ENCODE measurements at regions not wholly inside any gene's neighbourhood (a gene's known extent, or its start where the extent isn't known, plus 50 kb on each side); places are given as distances from the start of the nearest gene placed in this dataset.
A peak's percentile ranks its signal among the peaks of the same experiment; 100 is the strongest.

DNA sequence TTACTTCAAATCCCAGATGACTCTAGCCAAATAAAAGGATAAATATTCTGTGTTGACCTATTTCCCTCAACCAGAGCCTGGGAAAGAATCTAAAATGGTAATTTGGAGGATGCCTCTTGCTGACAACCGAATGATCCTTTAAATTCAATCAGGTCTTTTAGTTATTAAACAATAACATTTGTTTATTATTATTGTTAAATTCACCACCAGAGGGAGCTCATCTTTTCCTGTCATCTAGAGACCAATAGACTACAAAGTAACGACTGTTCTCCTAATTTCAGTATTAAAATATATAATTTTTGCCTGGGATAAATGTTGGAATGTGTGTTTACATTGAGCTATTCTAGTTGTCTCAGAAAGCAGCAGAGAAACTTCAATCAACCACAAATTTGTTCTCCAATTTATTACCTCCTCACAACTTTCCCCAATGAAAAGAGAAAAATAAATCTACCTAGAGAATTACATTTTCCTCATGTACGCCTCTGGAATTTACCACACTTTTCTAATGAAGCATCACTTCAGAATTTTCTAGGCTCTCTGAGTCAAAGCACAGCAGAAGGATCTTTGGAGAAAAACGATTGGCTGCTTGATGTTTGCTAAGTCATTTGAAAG is 142.7 kb downstream of the SCG2 start:
- H3K27ac ChIP-seq (ENCODE audit: low read depth, low read length), result no peak overlapping the region
- POLR2A ChIA-PET (ENCODE audit: partially characterized antibody), result no interaction called here
- FAIRE-seq, result no peak

More for the DNA sequence above, 142.7 kb downstream of the SCG2 start:
- Histone ChIP-seq H2AK5ac (ENCODE audit: low read depth, low read length) (no peak overlapping the region), H3K4me1 (replicated peaks in 1 of 4; ENCODE audit: control insufficient read depth in 3 of 4, insufficient read depth in 4 of 4, low read length in 3 of 4) (no peaks in the 10 kb centered on the region), H3K18ac (ENCODE audit: extremely low read depth, low read length) (no peak overlapping the region), H3K4ac (replicated peaks; ENCODE audit: insufficient read length, low read depth, low read length) (no peak overlapping the region), H3K4me2 (ENCODE audit: insufficient read depth in 1 of 2, low read depth in 2 of 2, low read length in 2 of 2) (no peak overlapping the region), H3K79me2 (ENCODE audit: control insufficient read depth in 1 of 2, insufficient read depth in 2 of 2, low read length in 2 of 2) (no peaks in the 10 kb centered on the region), H2AFZ (ENCODE audit: low read length) (no peak overlapping the region), H2BK120ac (replicated peaks; ENCODE audit: low read depth, low read length) (no peak overlapping the region), H4K5ac (ENCODE audit: insufficient read length, low read depth, low read length) (no peak overlapping the region), H3K27me3 (replicated peaks in 1 of 4; ENCODE audit: control insufficient read depth in 3 of 4, extremely low read depth in 1 of 4, insufficient read depth in 3 of 4, low read length in 3 of 4) (peaks cover 0 to 1% (median 0%) of the 10 kb centered on the region in 4 experiments; a peak in 1 of 7 replicates), H3K36me3 (ENCODE audit: control insufficient read depth in 2 of 4, insufficient read depth in 4 of 4, low read length in 3 of 4) (no peaks in the 10 kb centered on the region), H3K23ac (ENCODE audit: insufficient read length) (no peak overlapping the region), H4K8ac (ENCODE audit: extremely low read depth, insufficient read depth, low read length) (no peak overlapping the region), H2BK12ac (ENCODE audit: low read depth, low read length) (no peak overlapping the region), H3K23me2 (ENCODE audit: low read depth, low read length) (no peaks in the 10 kb centered on the region), H2BK5ac (ENCODE audit: low read depth, low read length) (no peak overlapping the region), H2BK15ac (ENCODE audit: low read length) (no peak overlapping the region), H3K79me1 (ENCODE audit: low read depth, low read length) (no peaks in the 10 kb centered on the region), H3K9ac (replicated peaks in 1 of 4; ENCODE audit: extremely low read depth in 1 of 4, low read depth in 3 of 4, low read length in 3 of 4) (no peak overlapping the region), H2BK20ac (ENCODE audit: low read length) (no peak overlapping the region), H3K14ac (ENCODE audit: insufficient read length) (no peak overlapping the region), H4K91ac (replicated peaks; ENCODE audit: insufficient read length, low read length) (no peak overlapping the region), H3K4me3 (ENCODE audit: extremely low read depth in 1 of 4, insufficient read depth in 2 of 4, low read depth in 3 of 4, low read length in 4 of 4) (no peak overlapping the region), H4K20me1 (replicated peaks in 1 of 2; ENCODE audit: control insufficient read depth in 1 of 2, insufficient read depth in 2 of 2, low read length in 2 of 2) (no peaks in the 10 kb centered on the region), H3K56ac (replicated peaks; ENCODE audit: insufficient read length, low read depth, low read length) (no peak overlapping the region), H3K9me3 (ENCODE audit: insufficient read depth in 2 of 2, low read depth in 1 of 2, low read length in 1 of 2) (no peaks in the 10 kb centered on the region)
- no peak for DNase-seq (ENCODE audit: low read depth in 1 of 2, low spot score in 2 of 2)
- CTCF ChIA-PET (ENCODE audit: partially characterized antibody), result interaction anchor here (0.6 to 2.5 kb wide), 22 partner anchors 9 to 491 kb away, joined by 3 to 9 read pairs (median 3); no protein-coding TSS in a partner anchor
- 77% methylated on average over 4 of the region's 4 CpGs; no CpG with 5 or more reads in 1 of the 2 experiments for WGBS, 2 experiments (ENCODE audit: extremely low coverage in 1 of 2, insufficient coverage in 1 of 2, insufficient read length in 1 of 2, insufficient replicate concordance in 2 of 2, low coverage in 1 of 2, low lambda C conversion rate in 2 of 2, missing lambda C conversion rate in 1 of 2)
- TF ChIP-seq SUZ12 (IDR thresholded peaks at IDR 0.05; ENCODE audit: low read length), result no peak
- no peak for TF ChIP-seq EP300 (IDR thresholded peaks at IDR 0.05; ENCODE audit: borderline replicate concordance in 1 of 2, low read depth in 2 of 2, low read length in 2 of 2)
- TF ChIP-seq, protein P1, sequence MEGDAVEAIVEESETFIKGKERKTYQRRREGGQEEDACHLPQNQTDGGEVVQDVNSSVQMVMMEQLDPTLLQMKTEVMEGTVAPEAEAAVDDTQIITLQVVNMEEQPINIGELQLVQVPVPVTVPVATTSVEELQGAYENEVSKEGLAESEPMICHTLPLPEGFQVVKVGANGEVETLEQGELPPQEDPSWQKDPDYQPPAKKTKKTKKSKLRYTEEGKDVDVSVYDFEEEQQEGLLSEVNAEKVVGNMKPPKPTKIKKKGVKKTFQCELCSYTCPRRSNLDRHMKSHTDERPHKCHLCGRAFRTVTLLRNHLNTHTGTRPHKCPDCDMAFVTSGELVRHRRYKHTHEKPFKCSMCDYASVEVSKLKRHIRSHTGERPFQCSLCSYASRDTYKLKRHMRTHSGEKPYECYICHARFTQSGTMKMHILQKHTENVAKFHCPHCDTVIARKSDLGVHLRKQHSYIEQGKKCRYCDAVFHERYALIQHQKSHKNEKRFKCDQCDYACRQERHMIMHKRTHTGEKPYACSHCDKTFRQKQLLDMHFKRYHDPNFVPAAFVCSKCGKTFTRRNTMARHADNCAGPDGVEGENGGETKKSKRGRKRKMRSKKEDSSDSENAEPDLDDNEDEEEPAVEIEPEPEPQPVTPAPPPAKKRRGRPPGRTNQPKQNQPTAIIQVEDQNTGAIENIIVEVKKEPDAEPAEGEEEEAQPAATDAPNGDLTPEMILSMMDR (IDR thresholded peaks at IDR 0.05; ENCODE audit: control extremely low read depth in 1 of 3, insufficient read depth in 1 of 3, low read depth in 1 of 3, low read length in 3 of 3), result peak in 1 of 3 experiments; percentile 11; a peak in 2 of 4 replicates
- peak in 1 of 2 experiments; percentile 40; a peak in 3 of 4 replicates for TF ChIP-seq RAD21 (IDR thresholded peaks at IDR 0.05 in 1 of 2, conservative IDR thresholded peaks at IDR 0.05 in 1 of 2; ENCODE audit: low read depth in 2 of 2, low read length in 2 of 2)

All from H1 (cell line).